ENCODE measurements at regions not wholly inside any gene's neighbourhood (a gene's known extent, or its start where the extent isn't known, plus 50 kb on each side); places are given as distances from the start of the nearest gene placed in this dataset.

GRCh38 chr4:23068756-23069155, 376.0 kb downstream of the GBA3 start:
- H3K4me1 ChIP-seq (ENCODE audit: control insufficient read depth in 4 of 4, insufficient read depth in 4 of 4, low read length in 3 of 4) = no peaks in the 10 kb centered on the region
- TF ChIP-seq MAX (IDR thresholded peaks at IDR 0.05) (no peak), FOXA1 (IDR thresholded peaks at IDR 0.05) (no peak), SP1 (IDR thresholded peaks at IDR 0.05) (no peak), JUND (IDR thresholded peaks at IDR 0.05) (no peak), HNF4G (IDR thresholded peaks at IDR 0.05) (no peak), RAD21 (IDR thresholded peaks at IDR 0.05) (no peak)
- H3K27me3 ChIP-seq (ENCODE audit: control insufficient read depth in 4 of 4, insufficient read depth in 4 of 4, low read length in 3 of 4) = no peaks in the 10 kb centered on the region
- H3K9me3 ChIP-seq (ENCODE audit: control insufficient read depth in 4 of 4, low read length in 3 of 4) = no peaks in the 10 kb centered on the region
- H3K36me3 ChIP-seq (ENCODE audit: control insufficient read depth in 4 of 4, insufficient read depth in 3 of 4, low read depth in 1 of 4, low read length in 3 of 4) = no peaks in the 10 kb centered on the region
- H3K27ac ChIP-seq (ENCODE audit: low read depth in 1 of 2, low read length in 2 of 2) = no peak overlapping the region
- H3K4me3 ChIP-seq (ENCODE audit: low read depth in 1 of 3, low read length in 3 of 3) = no peak overlapping the region
- WGBS = 72% methylated on average over 3 of the region's 3 CpGs
- DNase-seq (ENCODE audit: low spot score) = no peak
- no peak overlapping the region for H3K9ac ChIP-seq (ENCODE audit: low read depth in 1 of 2, low read length in 2 of 2)

GRCh38 chr4:23068287-23068686, 375.6 kb downstream of the GBA3 start:
- Histone ChIP-seq H3K36me3 (ENCODE audit: control insufficient read depth in 4 of 4, insufficient read depth in 3 of 4, low read depth in 1 of 4, low read length in 3 of 4) (no peaks in the 10 kb centered on the region), H3K9me3 (ENCODE audit: control insufficient read depth in 4 of 4, low read length in 3 of 4) (no peaks in the 10 kb centered on the region), H3K27me3 (ENCODE audit: control insufficient read depth in 4 of 4, insufficient read depth in 4 of 4, low read length in 3 of 4) (no peaks in the 10 kb centered on the region), H3K27ac (ENCODE audit: low read depth in 1 of 2, low read length in 2 of 2) (no peak overlapping the region), H3K4me3 (ENCODE audit: low read depth in 1 of 3, low read length in 3 of 3) (no peak overlapping the region), H3K9ac (ENCODE audit: low read depth in 1 of 2, low read length in 2 of 2) (no peak overlapping the region), H3K4me1 (ENCODE audit: control insufficient read depth in 4 of 4, insufficient read depth in 4 of 4, low read length in 3 of 4) (no peaks in the 10 kb centered on the region)
- no peak for TF ChIP-seq ATF3 (IDR thresholded peaks at IDR 0.05)
- TF ChIP-seq SP1 (IDR thresholded peaks at IDR 0.05) = no peak
- no peak for TF ChIP-seq TAF1 (conservative IDR thresholded peaks at IDR 0.05)
- no peak for TF ChIP-seq FOXA1 (IDR thresholded peaks at IDR 0.05)
- TF ChIP-seq CTCF (IDR thresholded peaks at IDR 0.05; ENCODE audit: low read depth, low read length, missing input control) = no peak
- TF ChIP-seq JUND (IDR thresholded peaks at IDR 0.05) = no peak
- no peak for TF ChIP-seq REST (IDR thresholded peaks at IDR 0.05)
- TF ChIP-seq RAD21 (IDR thresholded peaks at IDR 0.05) = no peak
- no peak for TF ChIP-seq HNF4G (IDR thresholded peaks at IDR 0.05)
- TF ChIP-seq NR2F2 (IDR thresholded peaks at IDR 0.05) = no peak
- TF ChIP-seq GABPA (IDR thresholded peaks at IDR 0.05 in 1 of 2, conservative IDR thresholded peaks at IDR 0.05 in 1 of 2) = no peak
- TF ChIP-seq HNF4A (conservative IDR thresholded peaks at IDR 0.05) = no peak
- TF ChIP-seq YY1 (IDR thresholded peaks at IDR 0.05) = no peak
- no peak for TF ChIP-seq RXRA (IDR thresholded peaks at IDR 0.05)
- no peak for TF ChIP-seq MAX (IDR thresholded peaks at IDR 0.05)
- TF ChIP-seq EGR1 (IDR thresholded peaks at IDR 0.05; ENCODE audit: low read depth in 2 of 2) = no peak
- WGBS = 95% methylated on average over 5 of the region's 5 CpGs
- DNase-seq (ENCODE audit: low spot score) = no peak
